ENCODE measurements at regions not wholly inside any gene's neighbourhood (a gene's known extent, or its start where the extent isn't known, plus 50 kb on each side); places are given as distances from the start of the nearest gene placed in this dataset.

DNA sequence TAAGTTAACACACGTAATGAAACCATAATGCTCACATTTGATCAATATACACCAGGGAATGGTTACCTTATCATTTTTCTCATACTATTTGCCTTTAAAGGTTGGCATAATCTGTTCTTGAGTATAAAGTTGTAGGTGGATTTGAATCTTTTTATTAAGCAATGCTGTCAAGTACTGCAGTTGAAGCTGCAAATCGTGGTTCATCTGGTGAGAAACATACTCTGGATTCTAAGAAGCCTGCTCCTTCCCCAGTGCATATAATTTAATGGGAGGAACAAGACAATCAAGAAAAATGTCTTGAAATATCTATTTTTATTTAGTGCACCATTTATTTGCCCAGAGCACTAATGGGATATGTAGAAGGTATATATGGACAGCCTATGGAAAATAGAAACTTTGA, 68.7 kb upstream of the DLX6 start:
- no peak for TF ChIP-seq POLR2A (IDR thresholded peaks at IDR 0.05)
- TF ChIP-seq, protein P1, sequence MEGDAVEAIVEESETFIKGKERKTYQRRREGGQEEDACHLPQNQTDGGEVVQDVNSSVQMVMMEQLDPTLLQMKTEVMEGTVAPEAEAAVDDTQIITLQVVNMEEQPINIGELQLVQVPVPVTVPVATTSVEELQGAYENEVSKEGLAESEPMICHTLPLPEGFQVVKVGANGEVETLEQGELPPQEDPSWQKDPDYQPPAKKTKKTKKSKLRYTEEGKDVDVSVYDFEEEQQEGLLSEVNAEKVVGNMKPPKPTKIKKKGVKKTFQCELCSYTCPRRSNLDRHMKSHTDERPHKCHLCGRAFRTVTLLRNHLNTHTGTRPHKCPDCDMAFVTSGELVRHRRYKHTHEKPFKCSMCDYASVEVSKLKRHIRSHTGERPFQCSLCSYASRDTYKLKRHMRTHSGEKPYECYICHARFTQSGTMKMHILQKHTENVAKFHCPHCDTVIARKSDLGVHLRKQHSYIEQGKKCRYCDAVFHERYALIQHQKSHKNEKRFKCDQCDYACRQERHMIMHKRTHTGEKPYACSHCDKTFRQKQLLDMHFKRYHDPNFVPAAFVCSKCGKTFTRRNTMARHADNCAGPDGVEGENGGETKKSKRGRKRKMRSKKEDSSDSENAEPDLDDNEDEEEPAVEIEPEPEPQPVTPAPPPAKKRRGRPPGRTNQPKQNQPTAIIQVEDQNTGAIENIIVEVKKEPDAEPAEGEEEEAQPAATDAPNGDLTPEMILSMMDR (IDR thresholded peaks at IDR 0.05) = no peak
